K562 (cell line): ENCODE measurements at regions not wholly inside any gene's neighbourhood (a gene's known extent, or its start where the extent isn't known, plus 50 kb on each side); places are given as distances from the start of the nearest gene placed in this dataset.

Source experiments
- BRCA1 ChIP-seq, 2 experiments: fragments of 450-650 bp in 1 of 2; sonication (generic) in 1 of 2; formaldehyde crosslinking in 1 of 2; IDR thresholded peaks; 2 replicates each; pipeline versions ENCODE4 v1.5.0 to v1.6.1; 2017 to 2020; ENCODE audit warnings: mild to moderate bottlenecking in 1 of 2, missing genetic modification reagents in 1 of 2
- E2F5 ChIP-seq: sonication (generic); formaldehyde crosslinking; IDR thresholded peaks from 2 replicates; pipeline ENCODE4 v1.8.0; 2022; ENCODE audit warnings: mild to moderate bottlenecking, missing genetic modification reagents
- FOXA3 ChIP-seq, 2 experiments: fragments of 450-650 bp in 1 of 2; sonication (generic) in 1 of 2; formaldehyde crosslinking; IDR thresholded peaks in 1 of 2; conservative IDR thresholded peaks in 1 of 2; 2 replicates each; pipeline versions ENCODE4 v1.4.0 to v1.8.0; 2020 to 2022; ENCODE audit warnings: mild to moderate bottlenecking in 2 of 2, missing genetic modification reagents in 1 of 2
- HMGXB4 ChIP-seq: sonication (generic); formaldehyde crosslinking; IDR thresholded peaks from 2 replicates; pipeline ENCODE4 v1.8.1; 2023; ENCODE audit warnings: mild to moderate bottlenecking, missing genetic modification reagents
- KDM2B ChIP-seq: fragments of 250-450 bp; sonication (Bioruptor Pico); IDR thresholded peaks from 2 replicates; pipeline ENCODE4 v1.8.0; 2021; ENCODE audit warnings: mild to moderate bottlenecking, moderate library complexity
- RFX5 ChIP-seq: IDR thresholded peaks from 2 replicates; pipeline ENCODE4 v1.6.1; 2011; ENCODE audit warnings: low read depth, mild to moderate bottlenecking, improper control_type of control experiment, low read length
- RNF2 ChIP-seq: sonication (generic); IDR thresholded peaks from 2 replicates; pipeline ENCODE4 v1.6.1; 2016
- STAT5A ChIP-seq: IDR thresholded peaks from 2 replicates; pipeline ENCODE4 v1.6.1; 2012; ENCODE audit warnings: low read length, inconsistent platforms, borderline replicate concordance
- TAF9B ChIP-seq: fragments of 450-650 bp; IDR thresholded peaks from 2 replicates; pipeline ENCODE4 v1.6.1; 2018; ENCODE audit warnings: mild to moderate bottlenecking; ENCODE audit not compliant: partially characterized antibody
- TRIM24 ChIP-seq, 2 experiments: fragments of 450-650 bp; IDR thresholded peaks; 2 replicates each; pipeline ENCODE4 v1.6.1; 2016
- VEZF1 ChIP-seq: fragments of 200-800 bp; sonication (Bioruptor generic); IDR thresholded peaks from 2 replicates; pipeline ENCODE4 v1.6.1; 2017; ENCODE audit warnings: missing genetic modification characterization, missing compliant biosample characterization
- ZMIZ1 ChIP-seq, 2 experiments: fragments of 150-350 bp in 1 of 2; IDR thresholded peaks; 2 replicates each; pipeline ENCODE4 v1.6.1; 2012 to 2016; ENCODE audit warnings: low read depth in 2 of 2, low read length in 2 of 2, mild to moderate bottlenecking in 1 of 2, moderate library complexity in 1 of 2

- TF ChIP-seq VEZF1 (CRISPR knock-in tag) (peak; percentile 57), KDM2B (CRISPR knock-in tag) (0 out of 2 replicates have a peak, but pooled peaks have one; percentile 67), E2F5 (CRISPR knock-in tag) (peak; percentile 85; the same call in 1 of the 2 replicates), TAF9B (peak; percentile 71), HMGXB4 (CRISPR knock-in tag) (peak; percentile 95), STAT5A (0 out of 2 replicates have a peak, but pooled peaks have one; percentile 45), FOXA3 (CRISPR knock-in tag; conservative IDR thresholded peaks at IDR 0.05 in 1 of 2, IDR thresholded peaks at IDR 0.05 in 1 of 2) (peak; percentile 55 to 91; a peak in 3 of 4 replicates), BRCA1 (IDR thresholded peaks at IDR 0.05) (no peak), BRCA1 (CRISPR knock-in tag; IDR thresholded peaks at IDR 0.05) (no peak), RFX5 (peak; percentile 75; the same call in 1 of the 2 replicates), ZMIZ1 (IDR thresholded peaks at IDR 0.05; ENCODE audit: low read depth in 2 of 2, low read length in 2 of 2) (peak in 1 of 2 experiments; percentile 72; a peak in 1 of 4 replicates), RNF2 (peak; percentile 85), TRIM24 (IDR thresholded peaks at IDR 0.05) (peak in 1 of 2 experiments; percentile 47; a peak in 1 of 4 replicates)
Measured at GRCh38 chr7:148940702-148941597, 56.9 kb upstream of the EZH2 start (continued).
